Mesendoderm (in vitro differentiated cells): ENCODE measurements at regions not wholly inside any gene's neighbourhood (a gene's known extent, or its start where the extent isn't known, plus 50 kb on each side); places are given as distances from the start of the nearest gene placed in this dataset.

ENCODE experiments used
- DNase-seq: peaks from one replicate; pipeline ENCODE4 v3.0.0; 2013
- H2AK5ac ChIP-seq: 2 replicates; pipeline ENCODE4 v1.6.1; 2013; ENCODE audit warnings: low read length, inconsistent platforms
- H2BK120ac ChIP-seq: 2 replicates; pipeline ENCODE4 v1.6.1; 2013; ENCODE audit warnings: low read depth, mild to moderate bottlenecking, low read length, moderate library complexity, mixed read lengths
- H2BK15ac ChIP-seq: replicated peaks from 2 replicates; pipeline ENCODE4 v1.6.1; 2013; ENCODE audit warnings: low read depth, mild to moderate bottlenecking, moderate library complexity
- H2BK5ac ChIP-seq: 2 replicates; pipeline ENCODE4 v1.6.1; 2013; ENCODE audit warnings: low read length, inconsistent platforms
- H3K18ac ChIP-seq: 2 replicates; pipeline ENCODE4 v1.6.1; 2013; ENCODE audit warnings: mild to moderate bottlenecking, low read length, mixed read lengths
- H3K23ac ChIP-seq: one replicate; pipeline ENCODE4 v1.6.1; 2013; ENCODE audit warnings: low read length
- H3K27ac ChIP-seq: 2 replicates; pipeline ENCODE4 v1.5.1; 2013; ENCODE audit warnings: low read depth, mild to moderate bottlenecking, inconsistent platforms, low read length, moderate library complexity
- H3K27me3 ChIP-seq: 2 replicates; pipeline ENCODE4 v1.6.1; 2013; ENCODE audit warnings: low read length, control low read depth, mild to moderate bottlenecking, inconsistent platforms; ENCODE audit not compliant: insufficient read depth, poor library complexity
- H3K36me3 ChIP-seq: 2 replicates; pipeline ENCODE4 v1.6.1; 2013; ENCODE audit warnings: low read length, inconsistent platforms; ENCODE audit not compliant: control insufficient read depth, insufficient read depth
- H3K4ac ChIP-seq: one replicate; pipeline ENCODE4 v1.6.1; 2013; ENCODE audit warnings: low read depth, mild to moderate bottlenecking, low read length, moderate library complexity
- H3K4me1 ChIP-seq: 2 replicates; pipeline ENCODE4 v1.6.1; 2013; ENCODE audit warnings: low read depth, low read length, inconsistent platforms; ENCODE audit not compliant: control insufficient read depth
- H3K4me2 ChIP-seq: 2 replicates; pipeline ENCODE4 v1.6.1; 2013; ENCODE audit warnings: low read length
- H3K4me3 ChIP-seq: 2 replicates; pipeline ENCODE4 v1.5.1; 2013; ENCODE audit warnings: mild to moderate bottlenecking, low read length
- H3K56ac ChIP-seq: one replicate; pipeline ENCODE4 v1.6.1; 2013; ENCODE audit warnings: low read length
- H3K79me1 ChIP-seq: 2 replicates; pipeline ENCODE4 v1.6.1; 2013; ENCODE audit warnings: low read length, inconsistent platforms
- H3K79me2 ChIP-seq: 2 replicates; pipeline ENCODE4 v1.6.1; 2013; ENCODE audit warnings: mild to moderate bottlenecking, low read length; ENCODE audit not compliant: control insufficient read depth, insufficient read depth
- H3K9ac ChIP-seq: 2 replicates; pipeline ENCODE4 v1.6.1; 2013; ENCODE audit warnings: low read length, inconsistent platforms
- H4K5ac ChIP-seq: one replicate; pipeline ENCODE4 v1.6.1; 2013; ENCODE audit warnings: low read length
- H4K8ac ChIP-seq: one replicate; pipeline ENCODE4 v1.6.1; 2013; ENCODE audit warnings: low read depth, mild to moderate bottlenecking, control low read depth, low read length, moderate library complexity
- WGBS: extraction: QIAGEN DNeasy Blood & Tissue Kit; methylation state at CpG from one replicate; pipeline ENCODE4 v1.1.7; 2013; ENCODE audit warnings: low lambda C conversion rate, missing lambda C conversion rate; ENCODE audit not compliant: insufficient coverage; ENCODE audit errors: extremely low coverage; 5-methylcytosine and 5-hydroxymethylcytosine counted together

DNA sequence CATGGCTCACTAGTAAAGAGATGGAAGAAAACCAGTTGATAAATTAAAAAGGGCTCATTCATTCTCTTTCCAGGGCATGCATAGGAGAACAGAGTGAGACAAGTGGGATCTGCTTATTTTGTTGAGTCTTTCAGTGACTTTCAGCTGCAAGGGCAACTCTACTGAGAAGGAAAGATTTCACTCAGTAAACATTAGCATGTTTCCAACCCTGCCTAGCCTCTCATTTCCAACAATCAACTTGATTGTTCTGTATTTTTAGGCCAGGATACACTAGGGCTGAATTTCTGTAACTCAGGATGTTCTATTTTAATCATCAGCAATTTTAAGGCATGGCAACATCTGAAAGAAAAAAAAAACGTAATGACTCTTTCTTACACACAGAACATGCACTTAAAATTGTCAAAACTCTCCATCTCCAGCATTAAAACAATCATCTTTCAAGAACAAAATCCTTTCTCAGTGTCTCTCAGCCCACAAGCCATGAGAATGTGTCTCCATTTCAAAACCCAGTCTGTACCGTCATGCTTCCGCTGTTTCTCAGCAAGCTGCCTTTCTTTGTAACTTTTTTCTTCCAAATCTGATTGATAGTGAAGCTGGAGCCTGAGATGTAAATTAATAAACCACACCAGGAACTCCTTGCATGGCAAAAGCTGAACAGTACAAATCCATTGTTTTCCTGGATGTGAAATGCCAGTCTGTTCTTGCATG lies 147.2 kb upstream of the KLF14 start:
- DNase-seq, result no peak
- no peak overlapping the region for H3K56ac ChIP-seq
- WGBS, result no CpG with 5 or more reads among the region's 3 CpGs

DNA sequence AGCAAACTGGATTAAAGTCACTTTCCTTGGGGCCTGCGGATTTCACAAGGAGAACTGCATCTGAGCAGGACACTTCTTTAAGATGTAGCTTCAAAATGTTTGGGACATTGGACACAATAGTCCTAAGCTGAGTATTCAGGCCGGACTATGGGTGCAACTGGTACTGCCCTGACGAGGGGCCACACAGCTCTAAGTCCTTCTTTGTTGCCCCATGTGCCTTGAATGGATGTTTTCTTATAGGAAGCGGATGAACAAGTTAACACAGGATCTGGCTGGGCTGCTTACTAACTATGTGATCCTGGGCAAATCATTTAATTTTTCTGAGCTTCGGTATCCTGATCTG lies 147.8 kb upstream of the KLF14 start:
- Histone ChIP-seq H3K4ac (no peak overlapping the region), H3K79me2 (no peaks in the 10 kb centered on the region), H4K8ac (no peak overlapping the region), H3K23ac (no peak overlapping the region), H3K36me3 (no peaks in the 10 kb centered on the region), H3K27ac (no peak overlapping the region), H3K79me1 (no peaks in the 10 kb centered on the region), H3K4me1 (no peaks in the 10 kb centered on the region), H3K18ac (no peak overlapping the region), H2BK5ac (no peak overlapping the region), H3K4me2 (no peak overlapping the region), H2BK120ac (no peak overlapping the region), H3K27me3 (no peaks in the 10 kb centered on the region), H3K56ac (no peak overlapping the region), H3K9ac (no peak overlapping the region), H2AK5ac (no peak overlapping the region), H2BK15ac (no peak overlapping the region), H4K5ac (no peak overlapping the region), H3K4me3 (no peak overlapping the region)
- no CpG with 5 or more reads among the region's 5 CpGs for WGBS
- DNase-seq, result no peak

More for the DNA sequence above, 147.2 kb upstream of the KLF14 start:
- Histone ChIP-seq H3K27ac (no peak overlapping the region), H2BK5ac (no peak overlapping the region), H3K27me3 (no peaks in the 10 kb centered on the region), H3K4me3 (no peak overlapping the region), H3K4ac (no peak overlapping the region), H3K36me3 (no peaks in the 10 kb centered on the region), H3K18ac (no peak overlapping the region), H2AK5ac (no peak overlapping the region), H3K4me1 (no peaks in the 10 kb centered on the region), H3K23ac (no peak overlapping the region), H4K5ac (no peak overlapping the region), H2BK15ac (no peak overlapping the region), H3K79me2 (no peaks in the 10 kb centered on the region), H4K8ac (no peak overlapping the region), H3K4me2 (no peak overlapping the region), H3K79me1 (no peaks in the 10 kb centered on the region), H3K9ac (no peak overlapping the region), H2BK120ac (no peak overlapping the region)

DNA sequence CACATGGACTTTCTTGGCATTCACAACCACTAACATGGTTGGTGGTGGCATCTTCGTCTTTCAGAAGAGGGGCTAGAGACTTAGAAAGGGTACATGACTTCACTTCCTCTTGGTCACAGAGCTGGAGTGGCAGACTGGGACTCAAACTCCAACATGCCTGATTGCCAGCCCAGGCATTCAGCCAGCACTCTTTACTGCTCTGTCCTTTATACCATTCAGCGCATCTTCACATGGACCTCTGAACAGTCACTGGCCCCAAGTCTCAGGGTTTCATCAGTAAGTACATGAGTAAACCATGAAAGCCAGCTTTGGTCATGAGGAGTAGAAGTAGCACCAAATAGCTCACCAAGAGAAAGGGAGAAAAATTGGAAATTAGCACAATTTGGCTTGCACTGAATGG lies 148.4 kb upstream of the KLF14 start:
- Histone ChIP-seq H3K27me3 (no peaks in the 10 kb centered on the region), H3K56ac (no peak overlapping the region), H3K18ac (no peak overlapping the region), H4K5ac (no peak overlapping the region), H3K79me1 (no peaks in the 10 kb centered on the region), H2BK120ac (no peak overlapping the region), H3K36me3 (no peaks in the 10 kb centered on the region), H3K27ac (no peak overlapping the region), H3K4me2 (no peak overlapping the region), H3K4ac (no peak overlapping the region), H3K4me1 (no peaks in the 10 kb centered on the region), H2BK5ac (no peak overlapping the region), H2AK5ac (no peak overlapping the region), H3K9ac (no peak overlapping the region), H3K79me2 (no peaks in the 10 kb centered on the region), H3K23ac (no peak overlapping the region), H4K8ac (no peak overlapping the region), H2BK15ac (no peak overlapping the region), H3K4me3 (no peak overlapping the region)
- DNase-seq, result no peak
- WGBS, result no CpG with 5 or more reads among the region's 2 CpGs

DNA sequence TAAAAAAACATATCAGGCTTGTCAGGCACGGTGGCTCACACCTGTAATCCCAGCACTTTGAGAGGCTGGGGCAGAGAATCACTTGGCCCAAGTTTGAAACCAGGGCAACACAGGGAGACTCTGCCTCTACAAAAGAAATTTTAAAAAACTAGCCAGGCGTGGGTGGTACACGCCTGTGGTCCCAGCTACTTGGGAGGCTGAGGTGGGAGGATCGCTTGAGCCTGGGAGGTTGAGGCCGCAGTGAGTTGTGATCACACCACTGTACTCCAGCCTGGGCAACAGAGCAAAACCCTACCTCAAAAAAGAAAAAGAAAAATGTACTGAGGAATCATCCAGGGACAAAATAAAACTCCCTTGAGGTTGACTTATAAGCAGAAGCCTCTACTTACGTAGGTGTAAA lies 149.9 kb upstream of the KLF14 start:
- no peak overlapping the region for H3K4me2 ChIP-seq
- no peak overlapping the region for H3K23ac ChIP-seq
- no peaks in the 10 kb centered on the region for H3K4me1 ChIP-seq
- no peak overlapping the region for H2BK15ac ChIP-seq
- no peaks in the 10 kb centered on the region for H3K36me3 ChIP-seq
- H2BK120ac ChIP-seq, result no peak overlapping the region
- H3K27me3 ChIP-seq, result no peaks in the 10 kb centered on the region
- H3K4me3 ChIP-seq, result no peak overlapping the region
- no CpG with 5 or more reads among the region's 6 CpGs for WGBS
- no peaks in the 10 kb centered on the region for H3K79me2 ChIP-seq
- no peak overlapping the region for H4K8ac ChIP-seq
- H3K27ac ChIP-seq, result no peak overlapping the region
- H4K5ac ChIP-seq, result no peak overlapping the region
- no peaks in the 10 kb centered on the region for H3K79me1 ChIP-seq
- no peak overlapping the region for H2AK5ac ChIP-seq
- DNase-seq, result no peak
- no peak overlapping the region for H3K18ac ChIP-seq
- H3K56ac ChIP-seq, result no peak overlapping the region
- H3K4ac ChIP-seq, result no peak overlapping the region
- no peak overlapping the region for H3K9ac ChIP-seq
- no peak overlapping the region for H2BK5ac ChIP-seq

DNA sequence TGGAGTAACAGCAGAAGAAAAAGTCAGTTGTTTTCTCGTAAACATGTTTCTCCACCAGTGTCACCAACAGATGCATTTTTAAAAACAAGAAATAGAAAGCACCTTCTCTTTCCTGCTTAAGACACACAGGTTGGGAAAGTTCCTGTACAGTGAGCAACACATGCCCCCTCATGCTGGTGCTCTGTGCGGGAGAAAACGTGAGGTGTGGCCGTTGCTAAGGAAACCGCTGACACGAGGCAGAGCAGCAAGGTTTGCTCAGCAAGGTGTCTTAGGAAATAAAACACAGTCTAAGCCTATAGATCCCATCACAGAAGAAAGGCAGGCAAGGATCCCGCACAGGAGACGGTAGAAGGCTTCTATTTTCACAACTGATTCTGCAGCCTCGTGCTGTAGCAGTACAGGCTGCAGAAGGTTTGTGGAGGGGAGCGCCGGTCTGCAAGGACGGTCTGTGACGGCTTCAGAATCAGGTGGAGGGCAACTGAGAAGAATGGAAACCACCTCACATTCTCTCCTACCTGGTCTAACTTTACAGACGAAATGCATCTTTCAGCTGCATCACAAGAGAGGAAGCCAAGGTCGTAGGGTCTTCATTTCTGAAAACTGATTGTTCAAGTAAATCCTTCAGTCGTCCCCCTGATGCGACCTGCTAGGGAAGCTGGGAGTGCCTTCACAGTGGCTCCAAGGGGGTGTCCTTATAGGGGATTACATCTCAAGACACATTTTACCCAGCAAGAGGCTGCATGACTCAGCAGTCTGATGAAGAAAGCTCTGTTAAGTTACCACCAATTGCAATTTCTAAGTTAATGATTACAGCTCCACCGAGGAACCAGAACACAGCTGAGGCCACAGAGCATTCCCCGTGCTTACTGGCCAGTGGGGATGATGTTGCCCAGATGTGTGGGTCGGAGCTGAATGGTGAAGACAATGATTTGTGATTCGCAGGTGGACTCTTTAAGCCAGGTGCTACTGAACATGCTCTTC lies 150.7 kb upstream of the KLF14 start:
- no CpG with 5 or more reads among the region's 21 CpGs for WGBS

More for the DNA sequence above, 150.7 kb upstream of the KLF14 start:
- Histone ChIP-seq H3K4me3 (no peak overlapping the region), H3K23ac (peak overlapping the region; percentile 57), H4K8ac (no peak overlapping the region), H4K5ac (no peak overlapping the region), H3K27me3 (no peaks in the 10 kb centered on the region), H3K4me2 (no peak overlapping the region), H3K27ac (no peak overlapping the region), H2BK120ac (no peak overlapping the region), H3K79me1 (no peaks in the 10 kb centered on the region), H3K56ac (no peak overlapping the region), H3K36me3 (no peaks in the 10 kb centered on the region), H2AK5ac (no peak overlapping the region), H3K18ac (no peak overlapping the region), H2BK15ac (no peak overlapping the region), H2BK5ac (no peak overlapping the region), H3K79me2 (no peaks in the 10 kb centered on the region), H3K4me1 (no peaks in the 10 kb centered on the region), H3K9ac (no peak overlapping the region), H3K4ac (no peak overlapping the region)
- DNase-seq, result no peak
